ENCODE measurements at regions not wholly inside any gene's neighbourhood (a gene's known extent, or its start where the extent isn't known, plus 50 kb on each side); places are given as distances from the start of the nearest gene placed in this dataset.

DNA sequence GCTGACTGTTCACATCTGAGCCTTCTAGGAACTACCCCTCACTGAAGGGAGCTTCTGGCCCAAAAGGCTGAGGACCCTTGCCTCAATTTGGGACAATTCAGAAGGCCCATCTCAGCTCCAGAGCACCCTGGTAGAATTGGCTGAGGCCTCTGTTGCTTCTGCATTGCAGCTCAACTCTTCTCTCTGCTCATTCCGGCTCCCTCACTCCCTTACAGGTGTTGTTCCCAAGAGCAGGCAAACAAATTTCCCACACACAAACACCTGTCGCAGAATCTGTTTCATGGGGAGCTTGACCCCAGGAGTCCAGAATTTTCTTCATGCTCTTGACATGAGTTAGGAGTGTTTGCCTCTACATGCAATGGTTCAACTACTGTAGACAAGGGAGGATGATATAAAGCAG, 78.7 kb downstream of the CRYGS start:
- no peak for DNase-seq (ENCODE audit: low read depth)
- H3K4me3 ChIP-seq (ENCODE audit: low read length) = no peak overlapping the region
- TF ChIP-seq, protein P1, sequence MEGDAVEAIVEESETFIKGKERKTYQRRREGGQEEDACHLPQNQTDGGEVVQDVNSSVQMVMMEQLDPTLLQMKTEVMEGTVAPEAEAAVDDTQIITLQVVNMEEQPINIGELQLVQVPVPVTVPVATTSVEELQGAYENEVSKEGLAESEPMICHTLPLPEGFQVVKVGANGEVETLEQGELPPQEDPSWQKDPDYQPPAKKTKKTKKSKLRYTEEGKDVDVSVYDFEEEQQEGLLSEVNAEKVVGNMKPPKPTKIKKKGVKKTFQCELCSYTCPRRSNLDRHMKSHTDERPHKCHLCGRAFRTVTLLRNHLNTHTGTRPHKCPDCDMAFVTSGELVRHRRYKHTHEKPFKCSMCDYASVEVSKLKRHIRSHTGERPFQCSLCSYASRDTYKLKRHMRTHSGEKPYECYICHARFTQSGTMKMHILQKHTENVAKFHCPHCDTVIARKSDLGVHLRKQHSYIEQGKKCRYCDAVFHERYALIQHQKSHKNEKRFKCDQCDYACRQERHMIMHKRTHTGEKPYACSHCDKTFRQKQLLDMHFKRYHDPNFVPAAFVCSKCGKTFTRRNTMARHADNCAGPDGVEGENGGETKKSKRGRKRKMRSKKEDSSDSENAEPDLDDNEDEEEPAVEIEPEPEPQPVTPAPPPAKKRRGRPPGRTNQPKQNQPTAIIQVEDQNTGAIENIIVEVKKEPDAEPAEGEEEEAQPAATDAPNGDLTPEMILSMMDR (IDR thresholded peaks at IDR 0.05; ENCODE audit: insufficient read depth, low read depth, low read length, missing control alignments) = no peak

DNA sequence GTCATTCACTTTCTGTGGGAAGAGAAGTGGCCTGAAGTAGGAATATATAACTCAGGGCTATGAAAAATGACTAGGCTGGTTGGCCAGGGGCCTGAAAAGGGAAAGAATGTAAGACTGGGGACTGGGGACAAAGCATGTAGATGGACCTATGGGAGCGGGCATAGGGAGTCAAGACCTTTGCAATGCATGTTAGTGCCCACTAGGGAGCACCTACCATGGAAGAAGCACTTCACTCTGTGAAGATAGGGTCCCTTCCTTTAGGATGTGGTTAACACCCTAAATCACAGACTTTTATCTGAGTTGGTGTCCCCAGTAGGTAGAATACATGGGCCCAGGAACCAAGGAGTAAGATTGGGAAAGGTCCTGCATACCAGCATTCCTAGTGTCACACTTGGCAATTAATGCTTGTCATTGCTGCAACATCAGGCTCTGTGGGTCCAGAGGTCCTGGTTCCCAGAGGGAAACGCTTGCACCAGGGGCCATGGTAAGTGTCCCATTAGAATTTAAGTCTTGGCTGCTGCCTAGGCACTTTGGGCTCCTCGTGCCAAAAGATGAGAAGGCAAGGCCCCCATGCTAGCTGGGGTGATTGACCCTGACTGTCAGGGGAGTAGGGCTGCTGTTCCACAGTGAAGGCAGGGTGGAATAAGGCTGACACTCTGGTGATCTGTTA, 79.6 kb downstream of the CRYGS start:
- H3K4me3 ChIP-seq (ENCODE audit: low read length) = no peak overlapping the region
- no peak for DNase-seq (ENCODE audit: low read depth)
- TF ChIP-seq, protein P1 (IDR thresholded peaks at IDR 0.05; ENCODE audit: insufficient read depth, low read depth, low read length, missing control alignments) = no peak

DNA sequence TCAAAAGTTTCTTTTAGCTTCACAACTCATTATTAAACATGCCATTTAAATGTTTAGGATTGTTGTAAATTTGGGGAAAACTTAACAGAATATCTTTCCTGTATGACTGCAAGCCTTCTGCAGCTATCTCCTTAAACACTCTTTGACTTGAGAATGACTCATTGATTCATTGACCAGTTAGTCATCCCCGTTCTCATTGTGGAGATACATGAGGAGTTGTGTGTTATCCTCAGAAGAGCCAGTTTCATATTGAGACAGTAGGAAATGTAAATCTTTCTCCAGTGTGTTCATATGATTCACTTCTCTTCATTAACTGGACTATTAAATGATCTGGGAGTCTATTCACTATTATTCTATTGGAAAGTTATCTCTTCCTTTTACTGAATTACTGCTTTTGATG, 83.0 kb downstream of the CRYGS start:
- TF ChIP-seq, protein P1 (IDR thresholded peaks at IDR 0.05; ENCODE audit: insufficient read depth, low read depth, low read length, missing control alignments) = no peak
- peak; percentile 85 for DNase-seq (ENCODE audit: low read depth)
- no peak overlapping the region for H3K4me3 ChIP-seq (ENCODE audit: low read length)

DNA sequence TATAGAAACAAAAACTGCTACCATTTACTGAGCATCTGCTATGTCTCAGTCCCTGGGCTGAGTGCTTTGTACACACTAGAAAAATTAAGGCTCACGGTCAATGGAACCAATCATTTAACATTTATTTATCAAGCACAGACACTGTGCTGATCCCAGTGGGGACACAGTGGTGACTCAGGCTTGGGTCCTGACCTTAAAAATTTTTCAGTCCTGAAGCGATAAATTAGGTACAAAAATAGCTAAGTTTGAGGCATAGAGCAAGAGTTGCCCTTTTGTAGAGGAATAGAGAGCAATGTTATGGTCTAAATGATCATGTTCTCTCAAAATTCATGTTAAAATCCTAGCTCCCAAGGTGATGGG, 85.1 kb downstream of the CRYGS start:
- no peak for DNase-seq (ENCODE audit: low read depth)
- TF ChIP-seq, protein P1 (IDR thresholded peaks at IDR 0.05; ENCODE audit: insufficient read depth, low read depth, low read length, missing control alignments) = no peak
- H3K4me3 ChIP-seq (ENCODE audit: low read length) = no peak overlapping the region

DNA sequence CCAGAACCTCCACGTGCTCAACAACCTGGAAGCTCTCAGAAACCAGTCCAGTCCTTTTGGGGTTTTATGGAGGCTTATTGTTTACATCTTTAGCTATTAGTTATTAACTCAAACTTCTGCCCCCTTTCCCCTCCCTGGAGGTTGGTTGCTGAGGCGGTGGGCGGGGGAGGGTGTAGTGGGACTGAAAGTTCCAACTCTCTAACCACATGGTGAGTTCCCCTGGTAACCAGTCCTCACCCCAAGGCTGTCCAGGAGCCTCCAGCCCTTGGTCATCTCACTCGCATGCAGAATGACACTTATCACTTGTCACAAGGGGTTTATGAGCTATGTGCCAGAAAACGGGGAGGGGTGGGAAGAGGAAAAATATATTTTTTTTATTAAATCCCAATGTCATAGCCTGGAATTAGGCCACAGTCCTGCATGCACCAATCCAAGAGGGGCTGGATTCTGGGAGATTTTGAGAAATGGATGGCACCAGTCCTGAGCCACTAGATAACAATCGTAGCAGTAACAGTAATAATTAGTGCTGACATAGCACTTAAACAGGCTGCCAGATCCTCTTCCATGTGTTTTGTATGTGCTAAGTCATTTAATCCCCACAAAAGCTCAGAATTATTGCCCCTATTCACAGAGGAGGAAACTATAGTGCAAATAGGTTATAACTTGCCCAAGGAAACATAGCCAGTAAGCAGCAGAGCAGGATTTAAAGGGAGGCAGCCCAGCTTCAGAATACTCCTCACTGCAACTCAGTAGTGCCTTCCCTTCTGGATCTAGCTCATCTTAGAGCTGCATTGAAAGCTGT, 85.7 kb downstream of the CRYGS start:
- TF ChIP-seq, protein P1 (IDR thresholded peaks at IDR 0.05; ENCODE audit: insufficient read depth, low read depth, low read length, missing control alignments) = no peak
- H3K4me3 ChIP-seq (ENCODE audit: low read length) = no peak overlapping the region
- DNase-seq (ENCODE audit: low read depth) = no peak

DNA sequence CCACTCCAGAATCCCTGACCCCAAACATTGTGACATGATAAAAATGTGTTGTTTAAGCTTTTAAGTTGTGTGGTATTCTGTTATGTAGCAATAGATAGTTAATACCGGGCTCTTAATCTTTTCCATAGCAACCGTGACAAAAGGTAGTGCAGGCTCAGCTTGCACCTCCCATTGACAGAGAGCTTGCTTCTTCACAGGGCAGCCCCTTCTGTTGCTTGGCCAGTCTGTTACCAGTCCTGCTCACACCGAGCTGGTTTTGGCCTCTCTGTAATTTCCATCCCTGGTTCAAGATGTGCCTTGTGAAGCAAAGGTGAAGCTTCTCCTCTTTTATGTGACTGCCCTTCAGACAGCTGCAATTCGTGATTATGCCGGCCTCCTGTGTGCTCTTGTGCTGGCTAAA, 86.9 kb downstream of the CRYGS start:
- no peak for DNase-seq (ENCODE audit: low read depth)
- TF ChIP-seq, protein P1 (IDR thresholded peaks at IDR 0.05; ENCODE audit: insufficient read depth, low read depth, low read length, missing control alignments) = no peak
- H3K4me3 ChIP-seq (ENCODE audit: low read length) = no peak overlapping the region

Measured in epithelial cell of esophagus (primary cell).